Liver (tissue), 7 donors: ENCODE measurements at regions not wholly inside any gene's neighbourhood (a gene's known extent, or its start where the extent isn't known, plus 50 kb on each side); places are given as distances from the start of the nearest gene placed in this dataset.

Experiments
- DNase-seq: peaks from one replicate; pipeline ENCODE4 v3.0.0-alpha.2; 2017; ENCODE audit warnings: low spot score
- H3K27ac ChIP-seq, 2 donors: one replicate each; pipeline ENCODE4 v1.7.0; 2013; ENCODE audit warnings: inconsistent platforms in 2 of 2, low read length in 2 of 2, control low read depth in 1 of 2, low read depth in 1 of 2, mild to moderate bottlenecking in 1 of 2
- H3K27me3 ChIP-seq, 4 donors: one replicate each; pipeline versions ENCODE4 v1.6.1 to v1.7.0; 2013; ENCODE audit warnings: low read length in 3 of 4, inconsistent platforms in 1 of 4, mild to moderate bottlenecking in 1 of 4, moderate library complexity in 1 of 4; ENCODE audit not compliant: control insufficient read depth in 4 of 4, insufficient read depth in 4 of 4
- H3K36me3 ChIP-seq, 4 donors: one replicate each; pipeline versions ENCODE4 v1.6.1 to v1.7.0; 2013; ENCODE audit warnings: low read length in 3 of 4, mild to moderate bottlenecking in 3 of 4, low read depth in 1 of 4, moderate library complexity in 1 of 4; ENCODE audit not compliant: control insufficient read depth in 4 of 4, insufficient read depth in 3 of 4
- H3K4me1 ChIP-seq, 4 donors: one replicate each; pipeline versions ENCODE4 v1.6.1 to v1.7.0; 2013; ENCODE audit warnings: low read length in 3 of 4, mild to moderate bottlenecking in 3 of 4, moderate library complexity in 1 of 4; ENCODE audit not compliant: control insufficient read depth in 4 of 4, insufficient read depth in 4 of 4
- H3K4me3 ChIP-seq, 3 donors: one replicate each; pipeline versions ENCODE4 v1.6.1 to v1.7.0; 2013; ENCODE audit warnings: low read length in 3 of 3, control low read depth in 1 of 3, low read depth in 1 of 3, mild to moderate bottlenecking in 1 of 3
- H3K9ac ChIP-seq, 2 donors: one replicate each; pipeline ENCODE4 v1.7.0; 2013; ENCODE audit warnings: low read length in 2 of 2, mild to moderate bottlenecking in 2 of 2, moderate library complexity in 2 of 2, control low read depth in 1 of 2, low read depth in 1 of 2
- H3K9me3 ChIP-seq, 4 donors: one replicate each; pipeline versions ENCODE4 v1.6.1 to v1.7.0; 2013; ENCODE audit warnings: low read length in 3 of 4; ENCODE audit not compliant: control insufficient read depth in 4 of 4
- EGR1 ChIP-seq, 2 donors: IDR thresholded peaks; 2 replicates each; pipeline ENCODE4 v1.6.1; 2016 to 2018; ENCODE audit warnings: antibody characterized with exemption in 2 of 2, low read depth in 2 of 2
- FOXA1 ChIP-seq: IDR thresholded peaks from 2 replicates; pipeline ENCODE4 v1.6.1; 2016; ENCODE audit warnings: antibody characterized with exemption
- FOXA2 ChIP-seq: IDR thresholded peaks from 2 replicates; pipeline ENCODE4 v1.6.1; 2016; ENCODE audit warnings: antibody characterized with exemption
- GABPA ChIP-seq, 2 donors: IDR thresholded peaks in 1 of 2; conservative IDR thresholded peaks in 1 of 2; 2 replicates each; pipeline ENCODE4 v1.6.1; 2016; ENCODE audit warnings: antibody characterized with exemption in 2 of 2, mild to moderate bottlenecking in 1 of 2, moderate library complexity in 1 of 2
- HNF4A ChIP-seq, 2 donors: conservative IDR thresholded peaks; 2 replicates each; pipeline ENCODE4 v1.6.1; 2016; ENCODE audit warnings: antibody characterized with exemption in 2 of 2, mild to moderate bottlenecking in 2 of 2
- HNF4G ChIP-seq: IDR thresholded peaks from 2 replicates; pipeline ENCODE4 v1.6.1; 2016; ENCODE audit warnings: antibody characterized with exemption
- JUND ChIP-seq, 2 donors: IDR thresholded peaks; 2 replicates each; pipeline ENCODE4 v1.6.1; 2016; ENCODE audit warnings: antibody characterized with exemption in 2 of 2
- NR2F2 ChIP-seq: IDR thresholded peaks from 2 replicates; pipeline ENCODE4 v1.6.1; 2016; ENCODE audit warnings: antibody characterized with exemption
- RAD21 ChIP-seq, 2 donors: IDR thresholded peaks; 2 replicates each; pipeline ENCODE4 v1.6.1; 2016; ENCODE audit warnings: antibody characterized with exemption in 2 of 2, mild to moderate bottlenecking in 2 of 2
- RXRA ChIP-seq, 2 donors: IDR thresholded peaks; 2 replicates each; pipeline ENCODE4 v1.6.1; 2017 to 2018; ENCODE audit warnings: antibody characterized with exemption in 2 of 2, mild to moderate bottlenecking in 1 of 2
- SP1 ChIP-seq: IDR thresholded peaks from 2 replicates; pipeline ENCODE4 v1.6.1; 2018; ENCODE audit warnings: antibody characterized with exemption, mild to moderate bottlenecking
- TAF1 ChIP-seq: conservative IDR thresholded peaks from 2 replicates; pipeline ENCODE4 v1.6.1; 2016; ENCODE audit warnings: antibody characterized with exemption, mild to moderate bottlenecking
- YY1 ChIP-seq: IDR thresholded peaks from 2 replicates; pipeline ENCODE4 v1.6.1; 2016; ENCODE audit warnings: antibody characterized with exemption, mild to moderate bottlenecking
- WGBS: extraction: QIAGEN DNeasy Blood & Tissue Kit; methylation state at CpG from one replicate; pipeline ENCODE4 v1.1.7; 2013; 5-methylcytosine and 5-hydroxymethylcytosine counted together
- TF ChIP-seq, protein P1 (sequence below): IDR thresholded peaks from 2 replicates; pipeline ENCODE4 v1.6.1; 2016; ENCODE audit warnings: antibody characterized with exemption, mild to moderate bottlenecking
- TF ChIP-seq, protein P2 (sequence below): IDR thresholded peaks from 2 replicates; pipeline ENCODE4 v1.6.1; 2016; ENCODE audit warnings: antibody characterized with exemption
- TF ChIP-seq, protein P3 (sequence below): IDR thresholded peaks from 2 replicates; pipeline ENCODE4 v1.6.1; 2016; ENCODE audit warnings: antibody characterized with exemption
- donor health status: healthy.
- donor health status: healthy.
- donor health status: healthy.
- donor health status: healthy.

DNA sequence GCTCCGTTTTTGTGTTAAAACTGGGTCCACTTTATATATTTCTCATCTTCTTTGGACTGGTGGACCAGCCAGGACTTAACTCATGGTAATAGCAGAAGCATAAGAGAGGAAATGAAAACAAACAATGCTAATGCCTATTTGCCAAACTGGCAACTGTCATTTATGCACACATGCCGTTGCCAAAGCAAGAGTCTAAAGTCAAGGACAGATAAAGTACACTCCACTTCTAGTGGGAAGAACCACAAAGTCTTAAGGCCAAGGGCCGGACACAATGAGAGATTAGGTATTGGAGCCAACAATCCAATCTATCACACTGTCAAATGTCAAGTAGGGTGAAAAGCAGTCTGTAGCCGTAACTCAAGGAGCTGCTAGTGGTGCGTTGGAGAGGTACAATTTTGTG is 157.7 kb downstream of the LYPLAL1 start:
- no peak for DNase-seq
- H3K9ac ChIP-seq: no peak overlapping the region
- H3K9me3 ChIP-seq: no peaks in the 10 kb centered on the region

DNA sequence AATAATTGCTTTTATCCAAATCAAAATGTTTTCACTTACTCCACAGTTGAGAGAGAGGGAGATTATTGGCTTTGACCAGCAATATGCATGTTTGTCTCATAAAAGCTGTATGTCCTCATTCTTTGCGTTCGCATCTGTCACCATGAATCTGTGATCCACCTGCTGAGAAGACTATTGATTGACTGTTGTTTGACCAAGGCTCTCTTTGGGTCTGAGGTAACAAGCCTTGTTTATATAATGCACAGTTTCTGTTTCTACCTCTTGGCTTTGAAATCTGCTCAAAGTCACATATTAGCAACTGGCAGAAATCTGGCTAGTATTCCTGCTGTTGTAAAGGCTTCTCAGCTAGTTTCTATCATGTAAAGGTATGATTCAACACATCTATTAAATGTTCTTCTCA is 157.0 kb downstream of the LYPLAL1 start:
- 49% methylated on average over 2 of the region's 2 CpGs for WGBS
- Histone ChIP-seq H3K4me1 (peaks cover 0 to 16% (median 14%) of the 10 kb centered on the region in 4 donors), H3K9me3 (no peaks in the 10 kb centered on the region), H3K36me3 (no peaks in the 10 kb centered on the region), H3K27ac (peak overlapping the region; percentile 60 to 73), H3K27me3 (no peaks in the 10 kb centered on the region), H3K4me3 (no peak overlapping the region), H3K9ac (no peak overlapping the region)
- TF ChIP-seq, protein P1, sequence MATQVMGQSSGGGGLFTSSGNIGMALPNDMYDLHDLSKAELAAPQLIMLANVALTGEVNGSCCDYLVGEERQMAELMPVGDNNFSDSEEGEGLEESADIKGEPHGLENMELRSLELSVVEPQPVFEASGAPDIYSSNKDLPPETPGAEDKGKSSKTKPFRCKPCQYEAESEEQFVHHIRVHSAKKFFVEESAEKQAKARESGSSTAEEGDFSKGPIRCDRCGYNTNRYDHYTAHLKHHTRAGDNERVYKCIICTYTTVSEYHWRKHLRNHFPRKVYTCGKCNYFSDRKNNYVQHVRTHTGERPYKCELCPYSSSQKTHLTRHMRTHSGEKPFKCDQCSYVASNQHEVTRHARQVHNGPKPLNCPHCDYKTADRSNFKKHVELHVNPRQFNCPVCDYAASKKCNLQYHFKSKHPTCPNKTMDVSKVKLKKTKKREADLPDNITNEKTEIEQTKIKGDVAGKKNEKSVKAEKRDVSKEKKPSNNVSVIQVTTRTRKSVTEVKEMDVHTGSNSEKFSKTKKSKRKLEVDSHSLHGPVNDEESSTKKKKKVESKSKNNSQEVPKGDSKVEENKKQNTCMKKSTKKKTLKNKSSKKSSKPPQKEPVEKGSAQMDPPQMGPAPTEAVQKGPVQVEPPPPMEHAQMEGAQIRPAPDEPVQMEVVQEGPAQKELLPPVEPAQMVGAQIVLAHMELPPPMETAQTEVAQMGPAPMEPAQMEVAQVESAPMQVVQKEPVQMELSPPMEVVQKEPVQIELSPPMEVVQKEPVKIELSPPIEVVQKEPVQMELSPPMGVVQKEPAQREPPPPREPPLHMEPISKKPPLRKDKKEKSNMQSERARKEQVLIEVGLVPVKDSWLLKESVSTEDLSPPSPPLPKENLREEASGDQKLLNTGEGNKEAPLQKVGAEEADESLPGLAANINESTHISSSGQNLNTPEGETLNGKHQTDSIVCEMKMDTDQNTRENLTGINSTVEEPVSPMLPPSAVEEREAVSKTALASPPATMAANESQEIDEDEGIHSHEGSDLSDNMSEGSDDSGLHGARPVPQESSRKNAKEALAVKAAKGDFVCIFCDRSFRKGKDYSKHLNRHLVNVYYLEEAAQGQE: peak; percentile 8
- TF ChIP-seq, protein P2, sequence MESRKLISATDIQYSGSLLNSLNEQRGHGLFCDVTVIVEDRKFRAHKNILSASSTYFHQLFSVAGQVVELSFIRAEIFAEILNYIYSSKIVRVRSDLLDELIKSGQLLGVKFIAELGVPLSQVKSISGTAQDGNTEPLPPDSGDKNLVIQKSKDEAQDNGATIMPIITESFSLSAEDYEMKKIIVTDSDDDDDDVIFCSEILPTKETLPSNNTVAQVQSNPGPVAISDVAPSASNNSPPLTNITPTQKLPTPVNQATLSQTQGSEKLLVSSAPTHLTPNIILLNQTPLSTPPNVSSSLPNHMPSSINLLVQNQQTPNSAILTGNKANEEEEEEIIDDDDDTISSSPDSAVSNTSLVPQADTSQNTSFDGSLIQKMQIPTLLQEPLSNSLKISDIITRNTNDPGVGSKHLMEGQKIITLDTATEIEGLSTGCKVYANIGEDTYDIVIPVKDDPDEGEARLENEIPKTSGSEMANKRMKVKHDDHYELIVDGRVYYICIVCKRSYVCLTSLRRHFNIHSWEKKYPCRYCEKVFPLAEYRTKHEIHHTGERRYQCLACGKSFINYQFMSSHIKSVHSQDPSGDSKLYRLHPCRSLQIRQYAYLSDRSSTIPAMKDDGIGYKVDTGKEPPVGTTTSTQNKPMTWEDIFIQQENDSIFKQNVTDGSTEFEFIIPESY: no peak
- TF ChIP-seq, protein P3, sequence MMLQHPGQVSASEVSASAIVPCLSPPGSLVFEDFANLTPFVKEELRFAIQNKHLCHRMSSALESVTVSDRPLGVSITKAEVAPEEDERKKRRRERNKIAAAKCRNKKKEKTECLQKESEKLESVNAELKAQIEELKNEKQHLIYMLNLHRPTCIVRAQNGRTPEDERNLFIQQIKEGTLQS: peak; percentile 50
- TF ChIP-seq SP1 (peak; percentile 55), HNF4G (no peak), FOXA1 (peak; percentile 61), RXRA (IDR thresholded peaks at IDR 0.05) (peak; percentile 35 to 41), RAD21 (IDR thresholded peaks at IDR 0.05) (peak; percentile 4 to 27), GABPA (IDR thresholded peaks at IDR 0.05 in 1 of 2, conservative IDR thresholded peaks at IDR 0.05 in 1 of 2) (peak in 1 of 2 donors; percentile 11), JUND (IDR thresholded peaks at IDR 0.05) (peak in 1 of 2 donors; percentile 23), HNF4A (conservative IDR thresholded peaks at IDR 0.05) (peak; percentile 63 to 70), FOXA2 (peak; percentile 88), TAF1 (no peak)
- DNase-seq: no peak

More for the DNA sequence above, 157.7 kb downstream of the LYPLAL1 start:
- no peaks in the 10 kb centered on the region for H3K36me3 ChIP-seq
- peaks cover 0 to 16% (median 14%) of the 10 kb centered on the region in 4 donors for H3K4me1 ChIP-seq
- 38% methylated on average over 5 of the region's 5 CpGs for WGBS
- H3K27me3 ChIP-seq: no peaks in the 10 kb centered on the region
- no peak for TF ChIP-seq YY1
- TF ChIP-seq SP1: peak; percentile 38
- TF ChIP-seq FOXA1: peak; percentile 15
- peak in 1 of 2 donors; percentile 36 for TF ChIP-seq JUND (IDR thresholded peaks at IDR 0.05)
- TF ChIP-seq RXRA (IDR thresholded peaks at IDR 0.05): peak in 1 of 2 donors; percentile 45
- TF ChIP-seq RAD21 (IDR thresholded peaks at IDR 0.05): no peak
- no peak for TF ChIP-seq EGR1 (IDR thresholded peaks at IDR 0.05; ENCODE audit: low read depth in 2 of 2)
- TF ChIP-seq HNF4G: peak; percentile 41
- TF ChIP-seq, protein P2: no peak
- TF ChIP-seq NR2F2: no peak
- TF ChIP-seq, protein P1: no peak
- peak; percentile 77 to 82 for TF ChIP-seq HNF4A (conservative IDR thresholded peaks at IDR 0.05)
- TF ChIP-seq FOXA2: peak; percentile 64
- no peak overlapping the region for H3K4me3 ChIP-seq
- H3K27ac ChIP-seq: peak overlapping the region; percentile 60 to 73
